IMR-90 (cell line): ENCODE measurements at regions not wholly inside any gene's neighbourhood (a gene's known extent, or its start where the extent isn't known, plus 50 kb on each side); places are given as distances from the start of the nearest gene placed in this dataset.

Source experiments
- ATAC-seq: fragments of 200-7000 bp; cut with Tn5 transposase; 2 replicates; pipeline ENCODE4 v1.9.1; 2020; ENCODE audit warnings: low read depth, mild to moderate bottlenecking, moderate library complexity
- BruUV-seq: library from RNA; stranded (reverse); fragments of 400-500 nt; replicated peaks from 2 replicates; lab custom pipeline; 2021; lab: Mats Ljungman, UMichigan
- CTCF ChIA-PET: fragments of 300-600 bp; formaldehyde crosslinking; extraction: SDS; loops from one replicate; lab custom pipeline; 2021; ENCODE audit warnings: antibody characterized with exemption; lab: Yijun Ruan, JAX
- POLR2A ChIA-PET: fragments of 300-600 bp; sonication (Branson Sonifier 250); formaldehyde crosslinking; loops from one replicate; lab custom pipeline; 2022; ENCODE audit warnings: antibody characterized with exemption; ENCODE audit not compliant: unreplicated experiment; lab: Charles Lee
- DNase-seq: peaks from one replicate; pipeline ENCODE4 v3.0.0; 2013
- H2AFZ ChIP-seq: replicated peaks from 2 replicates; pipeline ENCODE3; 2013; ENCODE audit warnings: low read length, mild to moderate bottlenecking; ENCODE audit not compliant: poor library complexity
- H2AK5ac ChIP-seq: 2 replicates; pipeline ENCODE4 v1.6.1; 2013; ENCODE audit warnings: low read depth, low read length, inconsistent platforms
- H2AK9ac ChIP-seq: replicated peaks from 2 replicates; pipeline ENCODE3; 2013; ENCODE audit warnings: mild to moderate bottlenecking, low read depth, low read length, moderate library complexity; ENCODE audit not compliant: poor library complexity
- H2BK120ac ChIP-seq: 2 replicates; pipeline ENCODE4 v1.6.1; 2013; ENCODE audit warnings: low read depth, low read length, inconsistent platforms
- H2BK15ac ChIP-seq: 3 replicates; pipeline ENCODE4 v1.6.1; 2013; ENCODE audit warnings: low read depth, low read length, inconsistent platforms
- H2BK20ac ChIP-seq: 2 replicates; pipeline ENCODE4 v1.6.1; 2013; ENCODE audit warnings: low read depth, mild to moderate bottlenecking, inconsistent platforms, low read length, moderate library complexity
- H2BK5ac ChIP-seq: 2 replicates; pipeline ENCODE4 v1.6.1; 2013; ENCODE audit warnings: mild to moderate bottlenecking, low read depth, low read length, inconsistent platforms; ENCODE audit not compliant: poor library complexity, severe bottlenecking
- H3K14ac ChIP-seq: replicated peaks from 2 replicates; pipeline ENCODE4 v1.6.1; 2013; ENCODE audit warnings: low read depth, low read length, inconsistent platforms
- H3K18ac ChIP-seq: 2 replicates; pipeline ENCODE4 v1.6.1; 2013; ENCODE audit warnings: low read depth, low read length, control low read depth
- H3K23ac ChIP-seq: 2 replicates; pipeline ENCODE4 v1.6.1; 2013; ENCODE audit warnings: low read depth, low read length, inconsistent platforms
- H3K27ac ChIP-seq: 2 replicates; pipeline ENCODE4 v1.5.1; 2013; ENCODE audit warnings: mild to moderate bottlenecking, control low read depth, low read length; ENCODE audit not compliant: insufficient read depth
- H3K27me3 ChIP-seq: 2 replicates; pipeline ENCODE4 v1.6.1; 2013; ENCODE audit warnings: low read length; ENCODE audit not compliant: control insufficient read depth, insufficient read depth
- H3K36me3 ChIP-seq: 2 replicates; pipeline ENCODE4 v1.6.1; 2013; ENCODE audit warnings: low read length, mixed read lengths; ENCODE audit not compliant: control insufficient read depth, insufficient read depth
- H3K4ac ChIP-seq: 2 replicates; pipeline ENCODE4 v1.6.1; 2013; ENCODE audit warnings: low read depth, low read length, inconsistent platforms
- H3K4me1 ChIP-seq: 2 replicates; pipeline ENCODE4 v1.6.1; 2013; ENCODE audit warnings: low read length, mixed read lengths; ENCODE audit not compliant: control insufficient read depth, insufficient read depth
- H3K4me2 ChIP-seq: 2 replicates; pipeline ENCODE4 v1.6.1; 2013; ENCODE audit warnings: low read depth, mild to moderate bottlenecking, control low read depth, low read length, moderate library complexity
- H3K4me3 ChIP-seq: 2 replicates; pipeline ENCODE4 v1.5.1; 2013; ENCODE audit warnings: low read depth, mild to moderate bottlenecking, control low read depth, low read length, moderate library complexity; ENCODE audit not compliant: insufficient read depth
- H3K56ac ChIP-seq: 2 replicates; pipeline ENCODE4 v1.6.1; 2013; ENCODE audit warnings: low read length, inconsistent platforms; ENCODE audit not compliant: insufficient read depth; ENCODE audit errors: extremely low read depth
- H3K79me1 ChIP-seq, 2 experiments: 2 replicates each; pipeline ENCODE4 v1.6.1; 2013; ENCODE audit warnings: low read length in 2 of 2, inconsistent platforms in 1 of 2, low read depth in 1 of 2
- H3K9ac ChIP-seq: 2 replicates; pipeline ENCODE4 v1.6.1; 2013; ENCODE audit warnings: low read depth, low read length, control low read depth
- H3K9me1 ChIP-seq: 2 replicates; pipeline ENCODE4 v1.6.1; 2013; ENCODE audit warnings: low read length, inconsistent platforms; ENCODE audit not compliant: insufficient read depth
- H3K9me3 ChIP-seq: 2 replicates; pipeline ENCODE4 v1.6.1; 2013; ENCODE audit warnings: low read length; ENCODE audit not compliant: control insufficient read depth, insufficient read depth
- H4K20me1 ChIP-seq: 2 replicates; pipeline ENCODE4 v1.6.1; 2013; ENCODE audit warnings: low read length, inconsistent platforms; ENCODE audit not compliant: insufficient read depth
- H4K5ac ChIP-seq: 2 replicates; pipeline ENCODE4 v1.6.1; 2013; ENCODE audit warnings: mild to moderate bottlenecking, low read depth, low read length, control low read depth
- H4K8ac ChIP-seq, 2 experiments: 2 replicates each; pipeline ENCODE4 v1.6.1; 2013; ENCODE audit warnings: low read depth in 2 of 2, low read length in 2 of 2, control low read depth in 1 of 2, inconsistent platforms in 1 of 2
- H4K91ac ChIP-seq: 2 replicates; pipeline ENCODE4 v1.6.1; 2013; ENCODE audit warnings: low read depth, low read length, inconsistent platforms; ENCODE audit not compliant: insufficient read depth
- MAFK ChIP-seq: IDR thresholded peaks from 2 replicates; pipeline ENCODE4 v1.6.1; 2012; ENCODE audit warnings: low read depth, low read length, improper control_type of control experiment
- MAZ ChIP-seq: IDR thresholded peaks from 2 replicates; pipeline ENCODE4 v1.6.1; 2012; ENCODE audit warnings: low read depth, mild to moderate bottlenecking, low read length, improper control_type of control experiment, moderate library complexity, borderline replicate concordance
- MXI1 ChIP-seq: IDR thresholded peaks from 2 replicates; pipeline ENCODE4 v1.6.1; 2012; ENCODE audit warnings: low read depth, mild to moderate bottlenecking, low read length, moderate library complexity, borderline replicate concordance
- RFX5 ChIP-seq: IDR thresholded peaks from 2 replicates; pipeline ENCODE4 v1.8.0; 2012; ENCODE audit warnings: low read depth, mild to moderate bottlenecking, low read length, moderate library complexity
- SMC3 ChIP-seq: fragments of 150-350 bp; IDR thresholded peaks from 2 replicates; pipeline ENCODE4 v1.6.1; 2016; ENCODE audit warnings: low read depth, mild to moderate bottlenecking, antibody characterized with exemption, low read length, moderate library complexity
- WGBS, 2 experiments: methylation state at CpG; one replicate each; pipeline versions ENCODE4 v1.1.5 to v1.1.7; 2013; ENCODE audit warnings: missing lambda C conversion rate in 2 of 2; ENCODE audit not compliant: insufficient read length in 1 of 2; ENCODE audit errors: extremely low coverage in 2 of 2; 5-methylcytosine and 5-hydroxymethylcytosine counted together
- dilution Hi-C: fragments of 300-500 bp; cut with HindIII; formaldehyde crosslinking; loops from one replicate; pipeline ENCODE4 v1.14.3; 2018; ENCODE audit warnings: low sequenced_read_pairs; ENCODE audit not compliant: unreplicated experiment
- in situ Hi-C: fragments of 300-500 bp; cut with MboI; formaldehyde crosslinking; loops from 3 replicates; pipeline ENCODE4 v1.14.3; 2019; ENCODE audit warnings: low sequenced_read_pairs, inconsistent platforms, mixed read lengths
- intact Hi-C: fragments of 100-400 bp; cut with micrococcal nuclease; formaldehyde crosslinking; loops from 2 replicates; pipeline ENCODE4 v1.10.0; 2022

- Histone ChIP-seq H3K14ac (no peak overlapping the region), H3K27ac (no peak overlapping the region), H3K23ac (no peak overlapping the region), H2BK20ac (no peak overlapping the region), H3K4me2 (no peak overlapping the region), H3K18ac (no peak overlapping the region), H3K27me3 (no peaks in the 10 kb centered on the region), H3K4ac (no peak overlapping the region), H3K9me1 (no peaks in the 10 kb centered on the region), H3K79me1 (no peaks in the 10 kb centered on the region), H3K56ac (no peak overlapping the region), H4K5ac (no peak overlapping the region), H4K91ac (no peak overlapping the region), H4K8ac (no peak overlapping the region), H3K9me3 (peaks cover 9% of the 10 kb centered on the region), H3K36me3 (no peaks in the 10 kb centered on the region), H3K4me3 (no peak overlapping the region), H2BK5ac (no peak overlapping the region), H3K4me1 (no peaks in the 10 kb centered on the region), H2AFZ (no peak overlapping the region), H2BK15ac (no peak overlapping the region), H2AK9ac (no peak overlapping the region), H2AK5ac (no peak overlapping the region), H4K20me1 (no peaks in the 10 kb centered on the region), H3K9ac (no peak overlapping the region), H2BK120ac (no peak overlapping the region)
- DNase-seq: no peak
- POLR2A ChIA-PET: no interaction called here
- no TSS peak for BruUV-seq
- no CpG with 5 or more reads among the region's 2 CpGs for WGBS, 2 experiments
- intact Hi-C loops: no loop called here
- no peak for ATAC-seq
- dilution Hi-C loops: no loop called here
- CTCF ChIA-PET: no interaction called here
- TF ChIP-seq MAFK (no peak), RFX5 (no peak), SMC3 (no peak), MAZ (no peak), MXI1 (no peak)
- in situ Hi-C loops: no loop called here
These were observed 795.1 kb upstream of the CDH8 start for GRCh38 chr16:62831235-62831850.
